ENCODE measurements at regions not wholly inside any gene's neighbourhood (a gene's known extent, or its start where the extent isn't known, plus 50 kb on each side); places are given as distances from the start of the nearest gene placed in this dataset.

GRCh38 chr20:12653642-12654041 lies 355.1 kb upstream of the SPTLC3 start:
- Histone ChIP-seq H3K9me3 (ENCODE audit: control insufficient read depth, low read depth, low read length) (no peaks in the 10 kb centered on the region), H2AK5ac (ENCODE audit: insufficient read length, low read length) (no peak overlapping the region), H4K91ac (ENCODE audit: insufficient read length, low read depth, low read length) (no peak overlapping the region), H4K20me1 (ENCODE audit: control insufficient read depth, insufficient read depth, insufficient read length) (no peaks in the 10 kb centered on the region), H2AFZ (ENCODE audit: low read length) (no peak overlapping the region), H3K9ac (ENCODE audit: extremely low read depth, insufficient read length, low read length) (no peak overlapping the region), H3K27ac (ENCODE audit: insufficient read length, low read depth, low read length) (no peak overlapping the region), H3K79me1 (ENCODE audit: insufficient read depth, low read depth, low read length, poor library complexity, severe bottlenecking) (no peaks in the 10 kb centered on the region), H3K14ac (ENCODE audit: insufficient read depth, low read length) (no peak overlapping the region), H2BK120ac (ENCODE audit: low read depth, low read length, poor library complexity, severe bottlenecking) (no peak overlapping the region), H3K79me2 (ENCODE audit: insufficient read depth, low read length) (no peaks in the 10 kb centered on the region), H3T11ph (ENCODE audit: low read length) (no peak overlapping the region), H2BK20ac (ENCODE audit: low read depth, low read length, poor library complexity, severe bottlenecking) (no peak overlapping the region), H4K8ac (replicated peaks; ENCODE audit: insufficient read length, low read depth, low read length) (no peak overlapping the region), H3K4me2 (ENCODE audit: insufficient read depth, insufficient read length, low read length) (no peak overlapping the region), H3K27me3 (ENCODE audit: insufficient read depth, low read length) (no peaks in the 10 kb centered on the region), H2BK12ac (ENCODE audit: insufficient read length, low read depth, low read length) (no peak overlapping the region), H3K56ac (ENCODE audit: insufficient read length, low read depth, low read length) (no peak overlapping the region), H3K4me1 (ENCODE audit: insufficient read depth, low read length) (peaks cover 8% of the 10 kb centered on the region; the same call in 1 of the 2 replicates), H3K23ac (ENCODE audit: insufficient read length, low read depth, low read length) (no peak overlapping the region), H3K18ac (ENCODE audit: insufficient read length, low read depth, low read length) (no peak overlapping the region), H3K4ac (ENCODE audit: low read depth, low read length) (no peak overlapping the region), H2BK15ac (ENCODE audit: low read depth, low read length) (no peak overlapping the region), H3K23me2 (ENCODE audit: insufficient read length, low read depth, low read length, poor library complexity, severe bottlenecking) (no peaks in the 10 kb centered on the region), H4K5ac (ENCODE audit: insufficient read length, low read depth, low read length) (no peak overlapping the region), H2BK5ac (ENCODE audit: insufficient read length, low read length) (no peak overlapping the region)
- H3K4me3 Mint-ChIP-seq = no peak overlapping the region
- no peak for TF ChIP-seq CTCF (conservative IDR thresholded peaks at IDR 0.05)
- H3K36me3 Mint-ChIP-seq (ENCODE audit: insufficient read depth in 1 of 3, low read depth in 3 of 3) = no peaks in the 10 kb centered on the region
- peaks cover 2% of the 10 kb centered on the region; the same call in 1 of the 2 replicates for H3K27me3 Mint-ChIP-seq (ENCODE audit: low read depth)
- H3K4me1 Mint-ChIP-seq = peaks cover 13 to 14% of the 10 kb centered on the region in 2 experiments
- no peaks in the 10 kb centered on the region for H3K9me3 Mint-ChIP-seq
- no peak overlapping the region for H3K27ac Mint-ChIP-seq
- no peak for DNase-seq
